Gastrocnemius medialis (tissue), 4 donors: ENCODE measurements at regions not wholly inside any gene's neighbourhood (a gene's known extent, or its start where the extent isn't known, plus 50 kb on each side); places are given as distances from the start of the nearest gene placed in this dataset.

Source experiments
- CTCF ChIP-seq, 5 experiments: fragments of 450-650 bp in 3 of 5; fragments of 200-600 bp in 2 of 5; sonication (generic) in 2 of 5; IDR thresholded peaks in 4 of 5; conservative IDR thresholded peaks in 1 of 5; 1 replicate in 4 of 5; 2 replicates in 1 of 5; pipeline ENCODE4 v1.5.1; 2016 to 2019; ENCODE audit warnings: antibody characterized with exemption in 5 of 5, mild to moderate bottlenecking in 3 of 5, moderate library complexity in 3 of 5
- POLR2A ChIP-seq, 2 donors: fragments of 450-650 bp; IDR thresholded peaks; one replicate each; pipeline ENCODE4 v1.6.1; 2017; ENCODE audit warnings: antibody characterized with exemption in 2 of 2, mild to moderate bottlenecking in 2 of 2, moderate library complexity in 2 of 2

DNA sequence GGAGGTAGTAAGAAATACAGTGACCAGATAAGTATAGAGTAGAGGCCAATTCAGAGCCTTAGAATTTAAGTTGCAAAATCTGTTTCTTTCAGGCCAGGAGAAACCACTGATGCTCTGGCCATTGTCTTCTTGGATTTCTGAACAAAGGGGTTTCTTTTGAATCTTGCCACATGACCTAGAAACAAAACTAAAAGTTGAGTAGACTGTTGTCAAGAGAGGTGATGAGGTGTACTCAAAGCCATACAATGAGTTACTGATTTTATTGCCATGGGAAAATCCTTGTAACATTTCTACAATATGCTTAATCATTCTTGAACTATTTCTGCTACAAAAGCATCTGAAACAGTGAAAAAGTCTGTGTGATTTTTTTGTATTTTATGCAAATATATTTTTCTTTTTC, 881.3 kb downstream of the CDH11 start:
- no peak for TF ChIP-seq CTCF (IDR thresholded peaks at IDR 0.05 in 4 of 5, conservative IDR thresholded peaks at IDR 0.05 in 1 of 5)
- no peak for TF ChIP-seq POLR2A (IDR thresholded peaks at IDR 0.05)
